Caco-2 (cell line): ENCODE measurements at regions not wholly inside any gene's neighbourhood (a gene's known extent, or its start where the extent isn't known, plus 50 kb on each side); places are given as distances from the start of the nearest gene placed in this dataset.

Experiments used
- BruUV-seq: library from RNA; stranded (reverse); fragments of 400-500 nt; replicated peaks from 2 replicates; lab custom pipeline; 2021; lab: Mats Ljungman, UMichigan
- CTCF ChIA-PET: fragments of 300-600 bp; sonication (Branson Sonifier 250); formaldehyde crosslinking; loops from one replicate; lab custom pipeline; 2022; ENCODE audit warnings: antibody characterized with exemption; lab: Charles Lee
- POLR2A ChIA-PET: fragments of 300-600 bp; sonication (Branson Sonifier 250); formaldehyde crosslinking; loops from one replicate; lab custom pipeline; 2022; ENCODE audit warnings: antibody characterized with exemption; lab: Charles Lee
- DNase-seq, 2 experiments: peaks; one replicate each; pipeline versions ENCODE4 v3.0.0 to v3.0.0-alpha.2; 2020 to 2022
- H3K27me3 ChIP-seq: replicated peaks from 2 replicates; pipeline ENCODE4 v1.6.0; 2011; ENCODE audit warnings: low read length; ENCODE audit not compliant: control insufficient read depth, insufficient read depth
- H3K36me3 ChIP-seq: 2 replicates; pipeline ENCODE4 v1.5.1; 2011; ENCODE audit warnings: low read length; ENCODE audit not compliant: control insufficient read depth, insufficient read depth
- H3K4me1 ChIP-seq: fragments of 250-450 bp; sonication (Bioruptor Pico); 2 replicates; pipeline ENCODE4 v1.5.1; 2020; ENCODE audit warnings: mild to moderate bottlenecking
- H3K4me3 ChIP-seq: 2 replicates; pipeline ENCODE4 v1.5.1; 2011; ENCODE audit warnings: low read depth, mild to moderate bottlenecking, control low read depth, low read length
- H3K9me3 ChIP-seq: fragments of 250-450 bp; sonication (Bioruptor Pico); 2 replicates; pipeline ENCODE4 v1.5.1; 2020; ENCODE audit warnings: mild to moderate bottlenecking, moderate library complexity
- H3K27ac Mint-ChIP-seq: one replicate; pipeline ENCODE4 v1.8.0; 2022; ENCODE audit warnings: mixed read lengths; ENCODE audit not compliant: unreplicated experiment
- H3K27me3 Mint-ChIP-seq: one replicate; pipeline ENCODE4 v1.8.0; 2022; ENCODE audit warnings: mixed read lengths; ENCODE audit not compliant: insufficient read depth, unreplicated experiment
- H3K36me3 Mint-ChIP-seq: one replicate; pipeline ENCODE4 v1.8.0; 2022; ENCODE audit warnings: mild to moderate bottlenecking, mixed read lengths; ENCODE audit not compliant: insufficient read depth, unreplicated experiment
- H3K4me1 Mint-ChIP-seq: one replicate; pipeline ENCODE4 v1.8.0; 2022; ENCODE audit warnings: low read depth, mixed read lengths; ENCODE audit not compliant: unreplicated experiment
- H3K4me3 Mint-ChIP-seq: one replicate; pipeline ENCODE4 v1.8.0; 2022; ENCODE audit warnings: mild to moderate bottlenecking, moderate library complexity, mixed read lengths; ENCODE audit not compliant: unreplicated experiment
- H3K9me3 Mint-ChIP-seq: one replicate; pipeline ENCODE4 v1.8.0; 2022; ENCODE audit warnings: mixed read lengths; ENCODE audit not compliant: unreplicated experiment
- CTCF ChIP-seq, 2 experiments: fragments of 200-600 bp in 1 of 2; IDR thresholded peaks; 1 replicate in 1 of 2; 2 replicates in 1 of 2; pipeline versions ENCODE4 v1.5.1 to v1.8.0; 2011 to 2022; ENCODE audit warnings: antibody characterized with exemption in 1 of 2, control low read depth in 1 of 2, inconsistent platforms in 1 of 2, low read depth in 1 of 2, low read length in 1 of 2, mild to moderate bottlenecking in 1 of 2, moderate library complexity in 1 of 2; ENCODE audit not compliant: insufficient read depth in 1 of 2, severe bottlenecking in 1 of 2, unreplicated experiment in 1 of 2
- intact Hi-C: fragments of 100-400 bp; cut with micrococcal nuclease; formaldehyde crosslinking; loops from one replicate; pipeline ENCODE4 v1.10.0; 2022; ENCODE audit not compliant: unreplicated experiment

- BruUV-seq = no TSS peak
These were observed 669.3 kb downstream of the TOX3 start for GRCh38 chr16:51877686-51878085.

GRCh38 chr16:51876934-51877333 lies 670.0 kb downstream of the TOX3 start:
- TF ChIP-seq CTCF (IDR thresholded peaks at IDR 0.05; ENCODE audit: insufficient read depth in 1 of 2, low read depth in 1 of 2, low read length in 1 of 2, severe bottlenecking in 1 of 2, unreplicated experiment in 1 of 2) = no peak
- CTCF ChIA-PET = no interaction called here
- DNase-seq = no peak
- Histone ChIP-seq H3K4me3 (no peak overlapping the region), H3K4me1 (no peaks in the 10 kb centered on the region), H3K9me3 (no peaks in the 10 kb centered on the region), H3K36me3 (no peaks in the 10 kb centered on the region), H3K27me3 (no peaks in the 10 kb centered on the region)
- intact Hi-C loops = no loop called here
- Mint-ChIP-seq H3K36me3 (no peaks in the 10 kb centered on the region), H3K27me3 (no peaks in the 10 kb centered on the region), H3K4me3 (no peak overlapping the region), H3K9me3 (no peaks in the 10 kb centered on the region), H3K27ac (no peak overlapping the region), H3K4me1 (no peaks in the 10 kb centered on the region)
- POLR2A ChIA-PET = no interaction called here
- BruUV-seq = no TSS peak

More at GRCh38 chr16:51877686-51878085, 669.3 kb downstream of the TOX3 start:
- ChIA-PET POLR2A (no interaction called here), CTCF (no interaction called here)
- Histone ChIP-seq H3K36me3 (no peaks in the 10 kb centered on the region), H3K27me3 (no peaks in the 10 kb centered on the region), H3K9me3 (no peaks in the 10 kb centered on the region), H3K4me3 (no peak overlapping the region), H3K4me1 (no peaks in the 10 kb centered on the region)
- H3K36me3 Mint-ChIP-seq = no peaks in the 10 kb centered on the region
- intact Hi-C loops = no loop called here
- DNase-seq = no peak
- H3K4me3 Mint-ChIP-seq = no peak overlapping the region
- peaks cover 3% of the 10 kb centered on the region for H3K27me3 Mint-ChIP-seq
- H3K27ac Mint-ChIP-seq = no peak overlapping the region
- no peaks in the 10 kb centered on the region for H3K9me3 Mint-ChIP-seq
- H3K4me1 Mint-ChIP-seq = no peaks in the 10 kb centered on the region
- TF ChIP-seq CTCF (IDR thresholded peaks at IDR 0.05; ENCODE audit: insufficient read depth in 1 of 2, low read depth in 1 of 2, low read length in 1 of 2, severe bottlenecking in 1 of 2, unreplicated experiment in 1 of 2) = no peak

DNA sequence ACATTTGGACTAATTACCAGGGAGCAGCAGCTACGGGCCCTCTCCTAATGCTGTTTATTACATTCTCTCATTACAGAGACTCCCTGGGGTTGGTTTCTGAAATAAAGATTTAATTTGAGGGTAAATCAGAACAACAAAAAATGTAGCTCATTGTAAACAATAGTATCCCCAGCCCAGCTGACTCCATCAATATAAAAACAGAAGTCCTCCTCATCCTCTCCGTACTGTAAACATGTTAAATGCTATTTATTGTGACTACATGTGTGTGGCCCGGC lies 670.4 kb downstream of the TOX3 start:
- Mint-ChIP-seq H3K27me3 (no peaks in the 10 kb centered on the region), H3K27ac (no peak overlapping the region), H3K9me3 (no peaks in the 10 kb centered on the region), H3K4me3 (no peak overlapping the region), H3K4me1 (no peaks in the 10 kb centered on the region), H3K36me3 (no peaks in the 10 kb centered on the region)
- Histone ChIP-seq H3K4me1 (no peaks in the 10 kb centered on the region), H3K36me3 (no peaks in the 10 kb centered on the region), H3K27me3 (no peaks in the 10 kb centered on the region), H3K4me3 (no peak overlapping the region), H3K9me3 (no peaks in the 10 kb centered on the region)
- no TSS peak for BruUV-seq
- intact Hi-C loops = no loop called here
- TF ChIP-seq CTCF (IDR thresholded peaks at IDR 0.05; ENCODE audit: insufficient read depth in 1 of 2, low read depth in 1 of 2, low read length in 1 of 2, severe bottlenecking in 1 of 2, unreplicated experiment in 1 of 2) = no peak
- DNase-seq = no peak
- POLR2A ChIA-PET = no interaction called here
- CTCF ChIA-PET = no interaction called here
